ENCODE measurements at regions not wholly inside any gene's neighbourhood (a gene's known extent, or its start where the extent isn't known, plus 50 kb on each side); places are given as distances from the start of the nearest gene placed in this dataset.

DNA sequence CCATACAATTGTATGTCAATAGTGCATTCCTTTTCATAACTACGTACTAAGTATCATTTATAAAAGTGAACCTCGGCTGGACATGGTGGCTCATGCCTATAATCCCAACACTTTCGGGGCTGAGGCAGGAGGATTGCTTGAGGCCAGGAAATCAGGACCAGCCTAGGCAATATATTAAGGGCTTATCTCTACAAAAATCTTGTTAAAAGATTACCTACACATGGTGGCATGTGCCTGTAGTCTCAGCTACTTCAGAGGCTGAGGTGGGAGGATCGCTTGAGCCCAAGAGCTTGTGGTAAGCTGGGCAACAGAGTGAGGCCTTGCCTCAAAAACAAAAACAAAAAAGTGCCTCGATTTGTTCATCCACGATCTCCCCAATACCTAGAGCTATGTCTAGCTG lies 449.7 kb upstream of the SULF2 start (continued):
- no peak for TF ChIP-seq ZNF532 (CRISPR knock-in tag; IDR thresholded peaks at IDR 0.05; ENCODE audit: borderline replicate concordance)
- no peak for TF ChIP-seq FOXJ3 (CRISPR knock-in tag; IDR thresholded peaks at IDR 0.05; ENCODE audit: borderline replicate concordance)
- no peak for TF ChIP-seq ATF2 (CRISPR knock-in tag; IDR thresholded peaks at IDR 0.05; ENCODE audit: borderline replicate concordance, low read depth)

DNA sequence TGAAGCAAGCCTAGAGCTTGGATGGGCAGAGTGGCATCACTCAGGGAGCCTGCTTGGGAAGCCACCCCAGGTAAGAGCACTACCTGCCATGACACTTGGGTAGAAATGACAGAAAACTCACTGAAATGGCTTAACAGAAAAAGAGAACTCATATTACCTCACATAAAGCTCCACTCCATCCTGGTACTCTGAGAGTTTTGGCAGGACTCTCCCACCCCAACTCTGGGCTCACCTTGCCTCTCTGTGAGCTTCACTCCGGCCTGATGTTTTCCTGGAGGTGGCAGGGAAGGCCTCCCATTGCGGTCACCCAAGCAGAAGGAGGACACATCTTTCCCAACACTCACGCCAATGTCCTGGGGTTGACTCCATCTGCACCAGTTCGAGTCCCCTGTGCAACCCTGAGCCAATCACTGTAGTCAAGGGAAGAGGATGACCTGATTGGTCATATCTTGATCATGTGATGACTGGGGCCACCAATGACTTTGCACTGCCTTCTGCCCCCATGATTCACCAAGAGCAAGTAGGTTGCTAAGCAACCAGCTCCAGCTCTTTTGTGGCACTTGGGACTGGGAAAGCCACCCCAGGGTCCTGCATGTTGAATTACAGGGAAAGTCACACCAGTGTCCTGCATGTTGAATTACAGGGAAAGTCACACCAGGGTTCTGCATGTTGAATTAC lies 446.1 kb upstream of the SULF2 start:
- Mint-ChIP-seq H3K9me3 (peaks cover 25% of the 10 kb centered on the region), H3K27me3 (ENCODE audit: low read depth) (no peaks in the 10 kb centered on the region; the same call in 1 of the 2 replicates), H3K4me3 (no peak overlapping the region), H3K36me3 (peaks cover 3% of the 10 kb centered on the region; the same call in 1 of the 2 replicates), H3K4me1 (peaks cover 10% of the 10 kb centered on the region), H3K27ac (no peak overlapping the region)
- ChIA-PET CTCF (no interaction called here), POLR2A (no interaction called here)
- DNase-seq (ENCODE audit: low spot score) (no peak), ATAC-seq (no peak)
- TF ChIP-seq USF2 (CRISPR knock-in tag; IDR thresholded peaks at IDR 0.05) (peak; percentile 44; the same call in 1 of the 2 replicates), IRF1 (CRISPR knock-in tag; IDR thresholded peaks at IDR 0.05) (no peak)

- no peaks in the 10 kb centered on the region; the same call in 1 of the 2 replicates for H3K27me3 Mint-ChIP-seq (ENCODE audit: low read depth)
- no peak for TF ChIP-seq ETV6 (CRISPR knock-in tag; IDR thresholded peaks at IDR 0.05)
- no peak overlapping the region for H3K4me3 Mint-ChIP-seq
- DNase-seq (ENCODE audit: low spot score) (no peak), ATAC-seq (no peak)
- peaks cover 3% of the 10 kb centered on the region; the same call in 1 of the 2 replicates for H3K36me3 Mint-ChIP-seq
- H3K9me3 Mint-ChIP-seq = peaks cover 25% of the 10 kb centered on the region
- no peak overlapping the region for H3K27ac Mint-ChIP-seq
- POLR2A ChIA-PET = interaction anchor here (0.7 kb wide), 1 partner anchor 631 kb away, joined by 4 read pairs; no protein-coding TSS in a partner anchor
- CTCF ChIA-PET = no interaction called here
- no peaks in the 10 kb centered on the region for H3K4me1 Mint-ChIP-seq
Measured at GRCh38 chr20:48230216-48230615, 444.9 kb upstream of the SULF2 start.

GRCh38 chr20:48227381-48227780 lies 442.1 kb upstream of the SULF2 start:
- no peaks in the 10 kb centered on the region for H3K36me3 Mint-ChIP-seq
- POLR2A ChIA-PET = no interaction called here

More at GRCh38 chr20:48227381-48227780, 442.1 kb upstream of the SULF2 start:
- TF ChIP-seq TEAD4 (CRISPR knock-in tag; IDR thresholded peaks at IDR 0.05) = no peak
- no peak for TF ChIP-seq ATF2 (CRISPR knock-in tag; IDR thresholded peaks at IDR 0.05; ENCODE audit: borderline replicate concordance, low read depth)
- TF ChIP-seq ZNF396 (CRISPR knock-in tag; IDR thresholded peaks at IDR 0.05; ENCODE audit: borderline replicate concordance) = no peak
- TF ChIP-seq ERG (CRISPR knock-in tag; IDR thresholded peaks at IDR 0.05) = no peak
- TF ChIP-seq JUN (CRISPR knock-in tag; IDR thresholded peaks at IDR 0.05) = no peak
- TF ChIP-seq ELF4 (CRISPR knock-in tag; IDR thresholded peaks at IDR 0.05; ENCODE audit: low read depth) = no peak
- TF ChIP-seq MAX (CRISPR knock-in tag; IDR thresholded peaks at IDR 0.05) = no peak
- TF ChIP-seq FOXP1 (CRISPR knock-in tag; IDR thresholded peaks at IDR 0.05; ENCODE audit: borderline replicate concordance) = no peak
- TF ChIP-seq CBFB (CRISPR knock-in tag; IDR thresholded peaks at IDR 0.05; ENCODE audit: low read depth) = no peak
- no peak for TF ChIP-seq ZBTB21 (CRISPR knock-in tag; IDR thresholded peaks at IDR 0.05; ENCODE audit: borderline replicate concordance)
- no peak for TF ChIP-seq FOXJ3 (CRISPR knock-in tag; IDR thresholded peaks at IDR 0.05; ENCODE audit: borderline replicate concordance)
- H3K27ac Mint-ChIP-seq = no peak overlapping the region
- DNase-seq (ENCODE audit: low spot score) (no peak), ATAC-seq (no peak)
- peaks cover 24% of the 10 kb centered on the region for H3K9me3 Mint-ChIP-seq
- CTCF ChIA-PET = interaction anchor here (0.7 kb wide), 1 partner anchor 626 kb away, joined by 4 read pairs; no protein-coding TSS in a partner anchor
- H3K4me1 Mint-ChIP-seq = no peaks in the 10 kb centered on the region
- no peak overlapping the region for H3K4me3 Mint-ChIP-seq
- H3K27me3 Mint-ChIP-seq (ENCODE audit: low read depth) = no peaks in the 10 kb centered on the region
